ENCODE measurements at regions not wholly inside any gene's neighbourhood (a gene's known extent, or its start where the extent isn't known, plus 50 kb on each side); places are given as distances from the start of the nearest gene placed in this dataset.

DNA sequence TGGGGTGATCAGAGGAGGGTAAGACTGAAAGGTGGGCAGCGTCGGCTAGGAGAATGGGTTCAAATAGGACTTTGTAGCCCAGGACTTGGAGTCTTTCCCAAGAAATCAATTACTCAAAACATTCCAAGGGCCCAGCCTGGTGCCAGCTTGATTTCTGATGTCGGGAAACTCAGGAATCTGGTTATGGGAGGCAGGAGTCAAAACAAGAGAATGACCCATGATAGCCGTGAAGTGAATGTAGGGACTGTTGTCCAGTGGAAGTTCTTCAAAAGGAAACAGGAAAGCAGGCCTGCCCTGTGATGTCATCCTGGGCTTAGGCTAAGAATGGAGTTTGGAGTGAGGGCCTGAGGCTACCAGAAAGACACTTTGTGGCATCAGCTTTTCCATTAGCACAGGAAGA, 67.4 kb upstream of the SLC14A2 start:
- TF ChIP-seq, protein P1, sequence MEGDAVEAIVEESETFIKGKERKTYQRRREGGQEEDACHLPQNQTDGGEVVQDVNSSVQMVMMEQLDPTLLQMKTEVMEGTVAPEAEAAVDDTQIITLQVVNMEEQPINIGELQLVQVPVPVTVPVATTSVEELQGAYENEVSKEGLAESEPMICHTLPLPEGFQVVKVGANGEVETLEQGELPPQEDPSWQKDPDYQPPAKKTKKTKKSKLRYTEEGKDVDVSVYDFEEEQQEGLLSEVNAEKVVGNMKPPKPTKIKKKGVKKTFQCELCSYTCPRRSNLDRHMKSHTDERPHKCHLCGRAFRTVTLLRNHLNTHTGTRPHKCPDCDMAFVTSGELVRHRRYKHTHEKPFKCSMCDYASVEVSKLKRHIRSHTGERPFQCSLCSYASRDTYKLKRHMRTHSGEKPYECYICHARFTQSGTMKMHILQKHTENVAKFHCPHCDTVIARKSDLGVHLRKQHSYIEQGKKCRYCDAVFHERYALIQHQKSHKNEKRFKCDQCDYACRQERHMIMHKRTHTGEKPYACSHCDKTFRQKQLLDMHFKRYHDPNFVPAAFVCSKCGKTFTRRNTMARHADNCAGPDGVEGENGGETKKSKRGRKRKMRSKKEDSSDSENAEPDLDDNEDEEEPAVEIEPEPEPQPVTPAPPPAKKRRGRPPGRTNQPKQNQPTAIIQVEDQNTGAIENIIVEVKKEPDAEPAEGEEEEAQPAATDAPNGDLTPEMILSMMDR (conservative IDR thresholded peaks at IDR 0.05; ENCODE audit: low read depth, low read length) = no peak
- no peak for TF ChIP-seq EZH2 (IDR thresholded peaks at IDR 0.05; ENCODE audit: borderline replicate concordance, low read depth, low read length, poor library complexity, severe bottlenecking)

All from A673 (cell line).